NCI-H1092 treated with DMSO at 0.1 percent for 48 hours (cell line): ENCODE measurements at regions not wholly inside any gene's neighbourhood (a gene's known extent, or its start where the extent isn't known, plus 50 kb on each side); places are given as distances from the start of the nearest gene placed in this dataset.
"Not testable (repeated sequence)": the region's sequence is repeated elsewhere in the genome, so short reads cannot be mapped to it uniquely, and the experiment has no call there.

Experiments
- DNase-seq: peaks from one replicate; lab custom pipeline; 2025; lab: John Stamatoyannopoulos, UW

- no peak for DNase-seq
These were observed 53.2 kb upstream of the PARP1 start for GRCh38 chr1:226461087-226461486.

DNA sequence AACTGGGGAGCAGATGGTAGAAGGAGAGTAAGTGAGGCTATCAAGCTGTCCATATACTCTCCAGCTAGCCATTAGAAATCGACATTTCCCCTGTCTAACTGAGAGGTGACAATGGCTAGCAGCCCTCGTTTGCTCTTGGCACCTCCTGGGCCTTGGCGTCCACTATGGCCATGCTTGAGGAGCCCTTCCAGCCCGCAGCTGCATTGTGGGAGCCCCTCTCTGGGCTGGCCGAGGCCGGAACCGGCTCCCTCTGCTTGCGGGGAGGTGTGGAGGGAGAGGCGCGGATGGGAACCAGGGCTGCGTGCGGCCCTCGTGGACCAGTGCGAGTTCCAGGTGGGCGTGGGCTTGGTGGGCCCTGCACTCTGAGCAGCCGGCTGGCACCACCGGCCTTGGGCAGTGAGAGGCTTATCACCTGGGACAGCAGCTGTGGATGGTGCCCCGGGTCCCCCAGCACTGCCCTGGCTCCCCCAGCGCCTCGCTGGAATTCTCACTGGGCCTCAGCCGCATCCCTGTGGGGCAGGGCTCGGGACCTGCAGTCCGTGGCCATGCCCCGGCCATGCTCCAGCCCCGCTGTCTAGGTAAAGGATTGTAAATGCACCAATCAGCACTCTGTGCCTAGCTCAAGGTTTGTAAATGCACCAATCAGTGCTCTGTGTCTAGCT lies 56.2 kb upstream of the PARP1 start:
- no peak for DNase-seq

GRCh38 chr1:226464587-226464971 lies 56.7 kb upstream of the PARP1 start:
- DNase-seq, result not testable (repeated sequence)

DNA sequence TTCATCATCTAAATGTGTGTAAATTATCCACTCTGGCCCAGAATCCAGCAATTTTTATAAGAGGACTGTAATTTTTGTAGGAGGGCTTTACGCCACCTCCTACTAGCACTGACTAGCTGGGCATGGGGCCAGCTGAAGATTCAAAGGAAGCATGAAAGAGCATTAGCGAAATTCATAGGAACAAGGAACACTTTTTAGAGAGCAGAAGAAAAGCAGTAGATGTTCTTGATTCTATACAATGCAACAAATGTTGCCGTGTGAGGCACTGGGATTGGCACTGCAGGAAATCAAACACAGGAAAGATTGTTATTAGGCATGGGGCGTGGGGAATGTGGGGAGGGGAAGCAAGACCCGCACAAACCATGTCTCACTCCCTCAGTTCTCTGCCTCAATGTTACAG lies 58.4 kb upstream of the PARP1 start:
- no peak for DNase-seq

DNA sequence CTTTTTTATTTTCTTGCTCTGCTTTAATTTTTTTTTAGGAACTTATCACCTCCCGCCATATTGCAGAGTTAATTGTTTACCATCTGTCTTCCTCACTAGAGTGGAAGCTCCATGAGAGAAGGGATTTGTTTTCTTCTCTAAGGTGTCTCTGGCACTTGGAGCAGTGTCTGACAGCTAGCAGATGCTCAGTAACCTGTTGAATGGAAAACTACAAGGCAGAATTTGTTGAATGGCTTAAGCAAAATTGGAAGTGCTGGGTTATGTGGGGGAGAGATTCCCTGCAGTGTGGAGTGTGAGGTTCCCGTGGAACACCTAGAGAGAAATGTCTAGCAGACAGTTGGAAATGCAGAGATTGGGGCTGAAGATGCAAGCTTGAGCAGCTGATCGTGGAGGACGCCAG lies 59.5 kb upstream of the PARP1 start:
- no peak for DNase-seq

DNA sequence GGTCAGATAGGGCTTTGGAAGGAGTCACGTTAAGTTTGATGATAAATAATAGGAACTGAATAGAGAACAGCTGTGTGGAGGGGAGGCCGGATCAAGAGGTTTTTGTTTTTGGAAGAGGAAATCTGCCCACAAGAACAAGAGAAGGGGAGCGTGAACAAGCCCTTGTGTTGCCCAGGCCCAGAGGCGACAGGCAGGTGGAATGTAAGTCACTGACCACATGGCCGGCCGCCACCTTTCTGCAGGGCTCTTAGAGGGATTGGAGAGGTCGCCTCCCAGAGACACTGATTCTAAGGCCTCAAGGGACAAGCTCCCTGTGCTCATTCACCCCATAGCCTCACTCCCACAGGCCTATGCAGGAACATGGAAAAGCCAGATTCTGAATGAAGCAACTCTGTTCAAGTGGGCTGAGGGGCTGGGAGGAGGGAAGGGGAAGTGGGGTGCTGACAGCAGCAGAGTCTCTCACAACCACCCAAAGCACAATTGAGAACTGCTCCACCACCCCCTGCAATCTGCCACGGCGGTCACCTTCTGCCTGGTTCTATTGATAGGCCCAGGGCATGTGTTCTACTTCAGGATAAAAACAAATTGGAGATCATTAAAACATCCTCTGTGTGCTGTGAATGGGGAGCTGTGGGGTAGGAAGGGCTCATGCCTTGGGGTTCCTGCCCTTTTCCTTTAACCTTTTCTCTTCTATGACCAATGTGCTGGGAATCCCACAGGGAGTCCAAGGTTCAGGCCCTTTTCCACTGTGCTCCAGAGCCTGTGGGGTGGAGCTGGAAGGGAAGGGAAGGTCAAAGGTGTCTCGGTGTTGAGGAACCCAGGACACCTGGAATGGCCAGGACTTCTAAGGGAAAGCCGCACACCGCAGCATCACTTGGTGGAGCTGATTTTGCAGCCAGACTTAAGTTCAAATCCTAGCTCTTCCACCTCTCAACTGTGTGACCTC lies 63.3 kb upstream of the PARP1 start:
- no peak for DNase-seq

DNA sequence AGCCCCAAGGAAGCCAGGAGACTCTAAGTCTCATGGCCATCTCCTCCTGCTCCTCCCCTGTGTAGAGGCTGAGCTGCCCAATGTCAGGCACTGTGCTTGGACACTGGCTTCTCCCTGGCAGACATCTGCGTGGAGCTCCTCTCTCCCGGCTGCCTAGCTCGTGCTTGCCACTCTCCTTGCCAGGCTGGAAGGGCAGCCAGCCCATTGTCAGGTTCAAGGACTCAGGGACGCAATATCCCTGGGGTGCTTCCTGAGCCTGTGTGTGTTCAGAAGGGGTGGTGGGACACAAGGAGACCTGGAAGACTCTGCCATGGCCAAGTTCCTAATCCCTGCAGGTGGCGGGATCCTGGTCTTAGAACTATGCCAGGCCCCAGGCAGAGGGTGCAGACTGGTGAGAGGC lies 65.4 kb upstream of the PARP1 start:
- DNase-seq, result no peak

DNA sequence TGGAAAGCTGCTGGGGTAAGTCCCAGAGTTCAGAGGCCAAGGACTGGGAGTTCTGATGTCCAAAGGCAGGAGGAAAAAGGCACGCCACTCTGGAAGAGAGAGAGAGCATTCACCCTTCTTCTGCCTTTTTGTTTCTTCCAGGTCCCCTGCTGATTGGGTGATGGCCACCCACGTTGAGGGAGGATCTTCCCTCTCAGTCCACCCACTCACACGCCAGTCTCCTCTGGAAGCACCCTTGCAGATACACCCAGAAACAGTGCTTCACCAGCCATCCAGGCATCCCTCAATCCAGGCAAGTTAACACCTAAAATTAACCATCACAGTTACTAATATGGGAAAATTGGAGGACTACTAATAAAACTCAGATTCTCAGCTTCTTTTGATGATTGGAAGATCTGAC lies 66.1 kb upstream of the PARP1 start:
- no peak for DNase-seq

DNA sequence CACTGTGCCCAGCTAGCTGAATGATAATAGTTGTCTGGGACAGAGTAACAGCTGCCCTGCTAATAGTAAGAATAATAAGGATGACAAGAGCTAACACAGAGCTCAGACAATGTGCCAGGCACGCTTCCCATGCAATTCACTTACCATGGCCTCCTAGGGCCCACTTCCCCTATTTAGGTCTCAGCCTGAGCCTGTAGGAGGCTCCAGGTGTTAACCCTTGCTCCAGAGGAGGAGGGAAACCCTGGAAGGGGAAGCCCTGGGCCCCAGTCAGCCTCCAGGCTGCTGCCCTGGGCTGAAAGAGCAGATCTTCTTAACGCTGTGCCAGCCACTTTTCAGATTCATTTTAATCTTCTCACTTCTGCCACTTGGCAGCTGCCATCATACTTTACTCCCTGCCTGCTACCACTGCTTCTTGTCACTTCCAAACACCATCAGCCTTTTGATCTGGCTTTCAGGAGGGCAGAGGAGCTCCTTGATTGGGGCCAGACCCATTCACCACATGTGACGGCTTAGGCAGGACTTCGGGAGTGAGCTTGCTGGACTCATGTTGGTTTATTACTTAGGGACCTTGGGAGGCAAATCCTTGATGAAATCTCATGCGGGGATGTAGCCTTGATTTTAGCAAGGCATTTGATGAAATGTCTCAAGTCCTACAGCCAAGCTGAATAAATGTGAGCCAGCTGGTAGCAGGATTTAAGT lies 66.7 kb upstream of the PARP1 start:
- DNase-seq, result peak; percentile 23

DNA sequence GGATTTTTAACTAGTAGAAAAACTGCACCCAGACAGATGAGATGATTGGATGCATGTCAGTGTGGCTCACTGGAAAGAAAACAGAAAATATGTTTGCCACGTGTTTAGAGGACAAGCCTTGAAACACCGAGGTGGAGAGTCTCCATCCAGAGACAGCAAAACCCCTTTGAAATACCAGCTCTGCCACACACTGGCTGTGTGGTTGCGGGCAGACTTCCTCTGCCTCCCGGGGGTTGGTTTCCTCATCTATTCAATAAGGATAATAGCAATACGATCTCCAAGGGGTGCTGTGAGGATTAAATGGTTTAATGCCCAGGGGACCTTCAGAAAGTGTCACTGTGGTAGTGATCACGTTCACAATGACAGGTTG lies 67.2 kb upstream of the PARP1 start:
- DNase-seq, result no peak

- DNase-seq, result no peak
These were observed 68.2 kb upstream of the PARP1 start for GRCh38 chr1:226476066-226476465.

DNA sequence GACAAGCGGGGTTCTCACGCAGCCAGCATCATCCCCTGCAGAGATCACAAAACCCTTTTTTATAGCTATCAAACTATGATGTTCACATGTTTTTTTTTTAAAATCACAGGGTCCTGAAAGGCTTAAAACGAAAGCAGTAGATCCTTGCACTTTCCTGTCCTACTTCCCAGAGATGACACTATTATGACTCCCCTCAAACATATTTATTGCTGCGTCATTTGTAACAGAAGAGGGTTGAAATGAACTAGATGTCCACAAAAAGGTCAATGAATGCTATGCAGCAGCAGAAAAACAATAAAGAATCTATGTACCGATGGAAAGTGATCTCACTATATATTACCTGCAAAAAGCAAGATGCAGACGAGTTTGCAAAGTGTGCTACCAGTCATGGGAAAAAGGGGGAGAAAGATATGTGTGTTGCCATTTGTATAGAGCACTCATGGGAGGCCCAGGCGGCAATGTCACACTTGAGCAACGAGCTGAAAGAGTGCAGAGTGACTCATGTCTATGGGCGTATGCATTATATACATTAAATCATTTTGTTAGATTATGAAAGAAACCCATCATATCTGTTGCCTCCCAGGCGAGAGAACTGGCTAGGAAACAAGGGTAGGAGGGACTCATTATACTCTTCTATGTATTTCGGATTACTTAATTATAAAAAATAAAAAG lies 68.9 kb upstream of the PARP1 start:
- no peak for DNase-seq

GRCh38 chr1:226479474-226479873 lies 69.1 kb upstream of the STUM start:
- no peak for DNase-seq

DNA sequence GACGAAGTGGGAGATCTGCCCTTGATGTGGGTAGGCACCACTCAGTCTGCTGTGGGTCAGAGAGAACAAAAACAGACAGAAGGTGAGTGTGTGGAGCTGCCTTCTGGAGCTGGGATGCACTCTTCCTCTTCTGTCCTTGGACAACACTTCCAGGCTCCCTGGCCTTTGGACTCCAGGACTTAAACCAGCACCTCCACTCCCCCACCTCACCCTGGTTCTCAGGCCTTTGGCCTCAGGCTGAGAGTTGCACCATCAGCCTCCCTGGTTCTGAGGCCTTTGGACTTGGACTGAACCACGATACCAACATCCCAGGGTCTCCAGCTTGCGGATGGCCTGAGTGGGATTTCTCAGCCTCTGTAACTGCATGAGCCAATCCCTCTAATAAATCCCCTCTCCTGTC lies 68.1 kb upstream of the STUM start:
- DNase-seq, result no peak

DNA sequence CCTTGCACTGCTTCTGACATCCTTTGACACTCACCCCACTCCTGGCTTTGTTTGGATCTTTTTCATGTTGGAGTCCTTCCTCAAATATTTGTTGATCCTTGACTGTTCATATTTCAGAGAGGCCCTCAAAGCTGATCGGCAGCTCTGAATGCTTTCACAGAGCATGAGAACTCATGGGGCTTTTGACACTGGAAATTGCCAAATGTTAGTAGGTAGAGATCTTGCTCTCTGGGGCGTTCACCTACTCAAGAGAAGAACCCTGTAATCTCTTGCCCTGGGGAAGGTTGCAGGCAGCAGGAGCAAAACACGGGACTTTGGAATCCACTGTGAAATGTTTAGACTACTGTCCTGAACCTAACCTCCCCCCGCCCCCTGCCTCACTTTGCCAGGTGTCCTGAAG lies 67.4 kb upstream of the STUM start:
- no peak for DNase-seq

GRCh38 chr1:226482196-226482595 lies 66.4 kb upstream of the STUM start:
- no peak for DNase-seq

- DNase-seq, result no peak
These were observed 65.4 kb upstream of the STUM start for GRCh38 chr1:226482975-226483700.

- DNase-seq, result no peak
These were observed 63.4 kb upstream of the STUM start for GRCh38 chr1:226485192-226485591.

DNA sequence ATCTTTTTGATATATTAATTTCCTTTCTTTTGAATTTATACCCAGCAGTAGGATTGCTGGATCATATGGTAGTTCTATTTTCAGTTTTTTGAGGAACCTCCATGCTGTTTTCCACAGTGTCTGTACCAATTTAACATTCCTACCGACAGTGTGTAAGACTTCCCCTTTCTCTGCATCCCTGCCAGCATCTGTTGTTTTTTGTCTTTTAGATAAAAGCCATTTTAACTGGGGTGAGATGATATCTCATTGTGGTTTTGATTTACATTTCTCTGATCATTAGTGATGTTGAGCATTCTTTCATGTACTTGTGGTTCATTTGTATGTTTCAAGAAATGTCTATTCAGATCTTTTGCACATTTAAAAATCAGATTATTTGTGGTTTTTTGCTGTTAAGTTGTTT lies 62.4 kb upstream of the STUM start:
- DNase-seq, result no peak

DNA sequence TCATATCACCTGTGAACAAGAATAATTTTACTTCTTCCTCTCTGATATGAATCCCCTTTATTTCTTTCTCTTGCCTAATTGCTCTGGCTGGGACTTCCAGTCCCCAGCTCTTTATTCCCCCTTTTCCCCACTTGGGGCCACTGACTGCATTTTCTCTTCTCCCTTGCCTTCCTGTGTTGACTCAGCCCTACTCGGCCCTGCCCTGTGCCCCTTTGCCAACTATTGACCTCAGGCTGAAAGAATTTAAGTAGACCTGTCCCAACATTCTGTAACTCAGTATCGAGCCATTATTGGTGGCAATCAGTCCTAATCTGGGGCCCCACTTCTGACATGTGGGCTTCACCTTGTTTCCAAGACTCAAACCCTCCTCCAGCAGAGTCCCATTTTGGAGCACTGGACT lies 60.6 kb upstream of the STUM start:
- DNase-seq, result no peak

GRCh38 chr1:226489718-226490425 lies 58.7 kb upstream of the STUM start:
- DNase-seq, result no peak
